NCI-H146 treated with DMSO at 0.1 percent for 48 hours (cell line): ENCODE measurements at regions not wholly inside any gene's neighbourhood (a gene's known extent, or its start where the extent isn't known, plus 50 kb on each side); places are given as distances from the start of the nearest gene placed in this dataset.

Experiments
- DNase-seq: peaks from one replicate; lab custom pipeline; 2025; ENCODE audit not compliant: unreplicated experiment; lab: John Stamatoyannopoulos, UW

- DNase-seq: no peak
Measured at GRCh38 chr1:72570815-72571214, 288.5 kb upstream of the NEGR1 start.

GRCh38 chr1:72568113-72568512 lies 285.8 kb upstream of the NEGR1 start:
- DNase-seq: no peak

GRCh38 chr1:72567521-72567920 lies 285.2 kb upstream of the NEGR1 start:
- DNase-seq: no peak

GRCh38 chr1:72564749-72565148 lies 282.4 kb upstream of the NEGR1 start:
- DNase-seq: no peak

GRCh38 chr1:72557446-72558049 lies 275.2 kb upstream of the NEGR1 start:
- DNase-seq: no peak

- DNase-seq: no peak
Measured at GRCh38 chr1:72547412-72547811, 265.1 kb upstream of the NEGR1 start.

GRCh38 chr1:72540674-72541073 lies 258.3 kb upstream of the NEGR1 start:
- no peak for DNase-seq

- no peak for DNase-seq
Measured at GRCh38 chr1:72535470-72535869, 253.1 kb upstream of the NEGR1 start.

GRCh38 chr1:72530646-72531045 lies 248.3 kb upstream of the NEGR1 start:
- DNase-seq: no peak

GRCh38 chr1:72526926-72527325 lies 244.6 kb upstream of the NEGR1 start:
- no peak for DNase-seq

GRCh38 chr1:72524021-72524420 lies 241.7 kb upstream of the NEGR1 start:
- DNase-seq: no peak

- DNase-seq: no peak
Measured at GRCh38 chr1:72521659-72522058, 239.3 kb upstream of the NEGR1 start.

- DNase-seq: no peak
Measured at GRCh38 chr1:72516826-72517225, 234.5 kb upstream of the NEGR1 start.

GRCh38 chr1:72516264-72516663 lies 233.9 kb upstream of the NEGR1 start:
- DNase-seq: no peak

GRCh38 chr1:72498371-72498770 lies 216.0 kb upstream of the NEGR1 start:
- DNase-seq: no peak

GRCh38 chr1:72489801-72490200 lies 207.5 kb upstream of the NEGR1 start:
- DNase-seq: no peak

- DNase-seq: no peak
Measured at GRCh38 chr1:72485801-72486200, 203.5 kb upstream of the NEGR1 start.

- peak; percentile 15 for DNase-seq
Measured at GRCh38 chr1:72483846-72484357, 201.6 kb upstream of the NEGR1 start.

GRCh38 chr1:72482736-72483413 lies 200.5 kb upstream of the NEGR1 start:
- DNase-seq: peak; percentile 90

GRCh38 chr1:72481420-72481970 lies 199.2 kb upstream of the NEGR1 start:
- DNase-seq: peak; percentile 33

GRCh38 chr1:72466376-72466775 lies 184.0 kb upstream of the NEGR1 start:
- no peak for DNase-seq

GRCh38 chr1:72462186-72462905 lies 180.0 kb upstream of the NEGR1 start:
- DNase-seq: no peak
